Activated naive CD4-positive, alpha-beta T cell treated with anti-CD3 and anti-CD28 coated beads, Interleukin-2, amount 50 U/mL, for 16 hours (primary cell): ENCODE measurements at regions not wholly inside any gene's neighbourhood (a gene's known extent, or its start where the extent isn't known, plus 50 kb on each side); places are given as distances from the start of the nearest gene placed in this dataset.
"Not testable (repeated sequence)": the region's sequence is repeated elsewhere in the genome, so short reads cannot be mapped to it uniquely, and the experiment has no call there.

Source experiments
- DNase-seq: peaks from one replicate; pipeline ENCODE4 v3.0.0-alpha.2; 2020

DNA sequence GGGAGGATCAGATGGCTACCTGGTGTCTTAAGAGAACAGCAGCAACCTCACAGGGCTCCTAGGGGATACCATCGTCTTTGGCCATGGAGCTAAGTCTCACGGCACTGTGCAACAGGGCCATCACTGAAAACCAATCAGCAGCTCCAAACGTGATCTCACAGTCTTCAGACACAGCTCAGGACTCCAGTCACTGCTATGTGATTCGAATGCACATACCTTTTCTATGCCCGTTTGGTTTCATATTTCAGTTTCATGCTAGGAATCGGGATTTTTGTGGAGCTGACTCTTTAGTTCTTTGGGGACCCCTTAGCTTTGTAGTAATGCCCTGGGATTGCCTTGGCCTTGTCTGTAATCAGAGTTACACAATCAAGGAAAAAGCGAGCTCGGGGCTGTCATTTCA, 162.8 kb upstream of the CDH11 start:
- DNase-seq: no peak

DNA sequence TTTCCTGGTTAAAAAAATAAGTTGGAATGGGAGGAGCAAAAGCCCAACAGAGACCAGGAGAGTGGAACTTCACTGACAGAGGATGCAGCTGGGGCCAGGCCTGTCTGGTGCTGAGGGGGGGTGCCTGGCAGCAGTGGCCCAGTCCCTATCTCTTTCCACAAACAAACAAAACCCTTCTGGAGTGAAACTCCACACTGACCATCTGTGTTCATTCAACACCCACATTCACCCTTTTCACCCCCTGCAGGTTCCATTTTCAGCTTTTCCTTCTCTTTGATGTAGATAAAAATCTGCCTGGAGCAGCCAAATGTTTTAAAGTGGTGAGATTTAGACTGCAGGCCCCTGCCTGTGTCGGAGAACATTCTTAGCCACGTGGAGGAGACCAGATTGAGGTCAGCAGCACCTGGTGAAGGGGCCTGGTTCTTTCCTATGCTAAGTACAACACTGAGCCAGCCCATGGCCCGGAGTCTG, 161.4 kb upstream of the CDH11 start:
- no peak for DNase-seq

DNA sequence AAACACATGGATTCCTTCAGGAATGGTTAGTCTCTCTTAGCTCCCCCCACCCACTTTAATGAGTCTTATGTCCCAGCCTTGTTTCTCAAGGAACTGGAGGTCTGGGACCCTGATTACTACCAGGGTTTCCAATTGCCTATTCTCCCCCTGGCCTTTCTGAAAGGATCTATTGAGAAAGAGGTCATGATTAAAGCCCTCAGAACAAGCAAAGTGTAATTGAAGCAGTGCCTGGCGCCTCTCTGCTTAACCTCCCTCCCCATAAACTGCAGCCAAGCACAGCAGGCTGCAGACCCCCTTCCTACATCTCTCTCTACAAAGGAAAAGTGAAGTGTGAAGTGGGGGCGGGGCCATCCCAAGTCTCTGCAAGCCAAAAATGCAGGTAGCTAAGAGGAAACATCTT, 159.7 kb upstream of the CDH11 start:
- no peak for DNase-seq

DNA sequence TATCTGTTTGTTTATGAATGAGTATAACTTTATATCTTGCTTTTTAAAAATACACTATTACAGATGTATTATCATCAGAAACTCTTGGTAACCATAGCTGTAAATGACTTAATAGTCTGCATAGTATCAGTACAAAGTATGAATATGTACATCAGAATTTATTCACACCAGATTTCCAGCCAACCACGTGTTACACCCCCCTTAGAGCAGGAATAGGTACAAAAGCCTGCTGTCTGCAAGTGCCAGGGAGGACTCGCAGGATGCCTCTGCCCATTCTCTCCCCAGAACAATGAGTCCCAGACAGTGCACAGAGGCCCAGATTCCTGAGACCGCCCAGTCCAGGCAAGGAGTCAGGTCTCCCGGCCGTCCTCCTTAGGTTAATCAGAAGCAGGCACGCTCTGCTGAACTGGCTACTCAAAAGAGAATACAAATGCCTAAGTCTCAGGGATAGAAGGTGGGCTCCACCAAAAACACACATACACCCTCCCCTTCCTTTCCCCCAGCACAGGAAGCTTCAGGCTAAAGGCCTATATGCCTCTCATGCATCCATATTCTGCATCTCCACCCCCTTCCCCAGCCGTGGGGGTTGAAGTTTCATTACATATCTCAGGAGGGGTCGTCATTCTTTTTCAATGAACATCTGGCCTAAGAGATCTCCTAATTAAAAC, 159.1 kb upstream of the CDH11 start:
- no peak for DNase-seq

DNA sequence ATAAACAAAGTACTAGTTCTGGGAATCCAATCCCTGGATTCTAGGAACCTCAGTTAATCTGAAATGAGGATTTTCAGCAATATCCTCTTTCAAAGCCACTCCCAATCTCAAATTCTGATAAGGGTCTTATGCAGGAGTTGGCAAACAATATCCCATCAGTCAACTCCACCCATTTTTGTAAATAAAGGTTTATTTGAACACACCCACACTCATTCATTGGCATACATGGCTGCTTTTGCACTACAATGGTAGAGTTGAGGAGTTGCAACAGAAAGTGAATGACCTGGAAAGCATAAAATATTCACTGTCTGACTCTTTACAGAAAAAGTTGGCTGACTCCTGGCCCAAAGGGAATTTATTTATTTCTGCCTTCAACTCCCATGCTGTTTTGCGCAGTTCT, 157.7 kb upstream of the CDH11 start:
- DNase-seq: no peak

DNA sequence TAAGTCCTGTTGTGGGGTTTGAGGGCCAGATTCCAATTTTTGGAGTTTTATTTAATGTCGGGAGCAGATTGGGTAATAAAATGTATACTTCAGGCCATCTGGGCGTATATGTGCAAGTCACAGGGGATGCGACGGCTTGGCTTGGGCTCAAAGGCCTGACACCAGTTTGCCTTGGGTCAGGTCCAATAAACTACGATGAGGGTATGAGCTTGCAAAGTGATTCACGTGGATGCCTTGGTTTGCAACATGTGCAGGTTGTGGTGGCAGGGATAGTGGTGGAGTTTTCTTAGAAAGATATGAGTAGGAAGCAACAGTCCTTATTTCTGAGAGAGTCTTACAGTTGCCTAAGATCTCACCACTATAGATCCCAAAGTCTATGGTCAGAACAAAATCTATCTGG, 157.0 kb upstream of the CDH11 start:
- DNase-seq: no peak

DNA sequence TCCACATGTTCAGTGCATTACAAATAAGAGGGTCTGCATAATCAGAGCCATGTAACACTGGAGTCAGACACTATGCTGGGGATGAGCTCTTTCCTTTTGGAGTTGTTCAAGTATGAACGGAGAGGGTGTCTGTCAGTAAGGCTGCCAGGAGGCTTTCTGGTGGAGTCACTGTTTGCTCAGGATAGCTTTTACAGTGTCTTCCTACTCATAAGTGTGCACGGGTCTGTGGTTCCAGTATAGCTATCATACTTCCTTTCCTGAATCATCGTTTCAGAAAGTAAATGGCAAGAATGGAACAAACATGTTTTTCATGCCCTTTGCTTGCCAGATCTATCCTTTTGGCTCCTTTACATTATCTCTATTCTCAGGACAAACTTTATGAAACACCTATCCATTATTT, 152.7 kb upstream of the CDH11 start:
- no peak for DNase-seq

DNA sequence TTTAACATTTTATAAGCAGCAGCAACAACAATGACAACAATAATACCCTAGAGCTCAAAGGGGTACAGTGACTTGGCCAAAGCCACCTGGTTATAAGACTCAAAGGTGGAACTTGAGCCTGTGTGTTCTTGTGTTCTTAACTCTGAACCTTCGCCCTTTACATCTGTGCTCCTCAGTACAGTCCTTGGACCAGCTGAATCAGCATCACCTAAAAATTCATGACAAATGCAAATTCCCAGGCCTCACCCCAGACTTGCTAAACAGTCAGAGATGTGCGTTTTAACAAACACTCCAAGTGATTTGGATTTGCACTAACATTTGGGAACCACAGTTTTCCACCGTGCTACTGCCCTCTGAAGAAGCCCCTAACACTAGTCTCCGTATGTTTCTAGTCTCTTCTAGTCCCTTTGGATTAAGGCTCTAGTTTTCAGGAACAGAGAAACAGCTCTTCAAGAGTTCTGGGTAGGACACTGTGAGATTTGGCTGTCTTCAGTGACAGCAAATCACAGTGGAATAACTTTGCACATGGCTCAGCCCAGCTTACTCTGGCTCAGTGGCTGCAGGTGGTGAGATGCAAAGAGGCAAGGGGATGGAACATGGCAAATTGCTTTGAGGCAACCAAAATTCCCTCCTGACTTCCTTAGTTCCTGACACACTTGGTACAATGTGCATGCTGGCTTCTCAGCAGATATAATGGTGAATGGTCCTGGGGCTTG, 151.0 kb upstream of the CDH11 start:
- no peak for DNase-seq

DNA sequence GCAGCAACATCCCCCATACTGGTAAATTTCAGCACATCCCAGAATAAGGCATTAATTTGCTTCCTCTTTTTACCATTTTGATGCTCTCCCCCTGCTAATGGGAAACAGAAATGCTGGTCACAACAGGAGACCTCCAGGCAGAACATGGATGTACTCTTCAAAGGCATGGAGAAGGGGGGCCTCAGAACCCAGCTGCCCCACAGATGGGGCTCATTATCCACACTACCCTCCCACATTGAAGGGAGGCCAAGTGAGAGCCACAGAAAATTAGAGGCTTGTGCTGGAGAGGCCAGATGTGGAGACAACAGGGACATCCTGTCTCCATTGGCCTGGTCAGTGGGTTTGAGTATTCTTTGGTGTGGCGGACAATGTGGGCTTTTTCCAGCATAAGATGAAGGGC, 150.1 kb upstream of the CDH11 start:
- no peak for DNase-seq

DNA sequence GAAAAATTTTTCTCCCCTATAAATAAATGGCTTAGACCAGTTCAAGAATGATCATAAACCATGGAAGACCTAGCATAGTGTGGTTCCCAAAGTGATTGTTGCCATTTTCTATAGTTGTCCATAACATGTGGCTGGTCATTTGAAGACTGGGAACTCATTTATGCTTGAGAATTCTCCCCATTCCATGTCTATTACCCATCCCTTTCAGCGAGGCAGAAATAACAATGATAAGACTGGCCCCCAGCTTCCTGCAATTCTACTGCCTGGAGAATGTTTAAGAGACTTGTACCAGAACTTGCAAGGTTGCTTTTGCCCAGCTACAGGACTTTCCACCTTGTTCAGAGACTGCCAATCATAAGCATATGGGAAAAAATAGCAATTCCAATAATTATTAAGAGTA, 146.5 kb upstream of the CDH11 start:
- no peak for DNase-seq

DNA sequence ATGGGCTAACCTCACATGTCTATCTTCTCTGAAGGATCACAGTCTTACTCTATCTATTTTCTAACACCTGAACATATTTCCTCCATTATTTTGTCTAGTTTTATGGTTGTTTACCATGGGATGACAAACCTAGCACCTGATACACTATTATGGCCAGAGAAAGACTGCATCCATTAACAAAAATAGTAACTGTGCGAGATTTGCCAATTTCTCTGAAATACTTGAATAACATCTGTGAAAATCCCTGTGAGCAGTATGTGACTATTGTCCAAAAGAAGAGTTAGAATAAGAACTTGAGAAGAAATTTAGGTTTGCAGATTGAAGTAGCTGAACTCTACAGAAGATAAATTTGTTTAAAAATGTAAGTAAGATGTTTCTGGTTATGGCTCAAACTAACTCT, 142.0 kb upstream of the CDH11 start:
- DNase-seq: no peak

DNA sequence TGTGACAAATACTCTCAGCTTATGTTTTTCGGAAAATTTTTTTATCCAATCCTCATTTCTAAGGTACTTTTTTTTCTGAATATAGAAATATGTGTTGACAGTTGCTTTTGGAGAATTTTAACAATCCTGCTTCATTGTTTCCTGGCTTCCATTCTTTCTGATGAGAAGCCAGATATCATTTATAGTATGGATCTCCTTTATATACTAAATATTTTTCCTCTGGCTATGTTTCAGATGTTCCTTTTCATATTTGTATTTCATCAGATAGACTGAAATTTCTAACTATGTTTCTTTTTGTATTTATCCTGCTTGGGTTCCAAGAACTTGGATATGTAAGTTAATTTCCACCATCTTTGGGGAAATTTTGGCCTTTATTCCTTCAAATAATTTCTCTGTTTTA, 138.9 kb upstream of the CDH11 start:
- DNase-seq: no peak

DNA sequence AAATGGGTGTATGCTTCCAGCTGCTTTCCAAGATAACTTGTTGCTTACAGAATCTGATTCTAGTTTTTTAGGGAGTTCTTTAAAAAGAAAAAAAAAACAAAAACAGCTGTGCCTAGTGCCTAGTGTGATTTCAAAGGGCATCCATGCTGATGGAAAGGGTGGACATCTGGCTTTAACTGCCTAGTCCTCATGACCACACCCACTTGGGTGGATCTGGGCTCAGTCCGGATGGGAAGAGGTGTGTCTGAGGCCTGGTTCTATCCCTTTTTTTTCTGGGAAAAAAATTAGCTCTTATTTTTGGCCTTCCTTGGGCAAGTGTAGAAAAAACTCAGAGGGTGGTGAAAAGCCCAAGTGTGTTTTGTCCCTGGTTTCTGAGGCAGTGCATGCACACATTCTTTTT, 132.3 kb upstream of the CDH11 start:
- DNase-seq: no peak

DNA sequence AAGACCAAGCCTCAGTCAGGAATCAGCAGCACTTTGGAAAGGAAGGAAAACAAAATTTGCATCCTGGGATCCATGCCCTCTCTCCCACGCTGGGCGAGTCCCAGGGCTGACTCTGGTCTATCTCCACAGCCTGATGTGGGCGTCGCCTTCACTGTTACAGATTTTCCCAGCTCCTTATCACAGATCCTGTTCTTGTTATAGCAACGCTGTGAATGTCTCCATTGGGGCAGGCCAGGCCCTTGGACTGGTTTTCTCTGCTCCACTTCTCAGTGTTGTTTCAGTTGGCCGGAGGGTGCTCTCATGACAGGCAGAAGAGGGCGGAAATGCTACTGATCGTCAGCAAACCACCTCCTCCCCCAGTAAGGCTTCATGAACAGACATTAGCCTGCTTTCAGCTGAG, 127.9 kb upstream of the CDH11 start:
- no peak for DNase-seq

DNA sequence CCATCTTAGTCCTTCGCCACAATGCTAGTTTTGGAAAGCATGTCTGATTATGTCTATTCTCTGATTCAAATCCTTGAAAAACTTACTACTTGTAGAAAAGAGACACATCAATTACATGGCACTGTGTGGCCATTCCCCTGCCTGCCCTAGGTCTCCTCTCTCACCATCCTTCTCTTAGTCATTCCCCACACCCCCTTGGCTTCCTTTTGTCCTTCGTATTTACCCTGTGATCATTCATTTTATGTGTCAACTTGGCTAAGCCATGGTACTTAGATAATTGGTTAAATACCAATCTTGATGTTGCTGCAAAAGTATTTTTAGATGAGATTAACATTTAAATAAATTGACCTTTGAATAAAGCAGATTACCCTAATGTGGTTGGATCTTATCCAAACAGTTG, 122.9 kb upstream of the CDH11 start:
- no peak for DNase-seq

DNA sequence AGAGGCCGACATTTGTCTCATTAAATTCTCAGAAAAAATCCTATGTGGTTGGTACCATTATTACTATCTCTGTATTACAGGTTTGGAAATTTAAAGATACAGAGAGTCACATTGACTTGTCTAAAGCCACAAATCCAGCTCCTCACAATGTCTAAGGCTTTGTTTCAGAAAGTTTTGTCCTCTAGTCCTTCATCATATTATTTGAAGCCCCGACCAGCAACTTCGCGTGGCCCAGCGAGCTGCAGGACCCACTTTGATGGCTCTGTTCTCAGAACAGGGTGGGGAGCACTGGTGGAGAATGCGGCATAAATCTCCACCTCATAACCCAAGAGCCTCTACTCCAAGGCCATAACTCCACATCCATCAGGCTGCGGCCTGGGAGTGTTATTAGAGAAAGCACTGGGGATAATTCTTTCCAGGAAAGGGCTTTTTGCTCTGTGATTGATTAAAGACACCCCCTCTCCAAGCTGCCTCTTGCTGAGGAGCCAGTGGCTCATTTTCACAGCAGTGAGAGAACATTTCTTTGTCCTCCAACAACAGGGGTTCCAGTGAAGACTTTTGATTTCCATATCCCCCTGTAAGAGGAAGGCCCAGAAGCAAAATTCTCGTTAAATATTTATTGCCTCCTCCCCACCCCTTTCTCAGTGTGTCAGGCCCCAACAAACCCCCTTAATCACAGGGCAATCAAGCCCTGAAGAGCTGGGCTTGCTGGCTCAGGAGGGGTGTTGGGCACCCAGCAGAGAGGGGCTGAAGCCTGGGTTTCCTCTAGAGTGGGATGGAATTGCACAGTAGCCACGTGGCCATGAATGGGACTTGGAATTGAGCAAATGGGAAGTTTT, 113.7 kb upstream of the CDH11 start:
- DNase-seq: no peak

DNA sequence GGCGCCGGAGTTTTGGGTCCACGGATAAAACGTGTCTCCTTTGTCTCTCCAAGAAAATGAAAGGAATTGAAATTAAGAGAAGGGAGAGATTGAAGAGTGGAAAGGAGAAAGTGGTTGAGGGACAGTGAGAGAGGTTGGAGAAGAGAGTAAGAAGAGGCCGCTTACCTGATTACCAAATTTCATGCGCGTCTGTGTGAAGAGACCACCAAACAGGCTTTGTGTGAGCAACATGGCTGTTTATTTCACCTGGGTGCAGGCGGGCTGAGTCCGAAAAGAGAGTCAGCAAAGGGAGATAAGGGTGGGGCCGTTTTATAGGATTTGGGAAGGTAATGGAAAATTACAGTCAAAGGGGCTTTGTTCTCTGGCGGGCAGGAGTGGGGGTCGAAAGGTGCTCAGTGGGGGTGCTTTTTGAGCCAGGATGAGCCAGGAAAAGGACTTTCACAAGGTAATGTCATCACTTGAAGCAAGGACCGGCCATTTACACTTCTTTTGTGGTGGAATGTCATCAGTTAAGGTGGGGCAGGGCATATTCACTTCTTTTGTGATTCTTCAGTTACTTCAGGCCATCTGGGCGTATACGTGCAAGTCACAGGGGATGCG, 113.0 kb upstream of the CDH11 start:
- DNase-seq: not testable (repeated sequence)

DNA sequence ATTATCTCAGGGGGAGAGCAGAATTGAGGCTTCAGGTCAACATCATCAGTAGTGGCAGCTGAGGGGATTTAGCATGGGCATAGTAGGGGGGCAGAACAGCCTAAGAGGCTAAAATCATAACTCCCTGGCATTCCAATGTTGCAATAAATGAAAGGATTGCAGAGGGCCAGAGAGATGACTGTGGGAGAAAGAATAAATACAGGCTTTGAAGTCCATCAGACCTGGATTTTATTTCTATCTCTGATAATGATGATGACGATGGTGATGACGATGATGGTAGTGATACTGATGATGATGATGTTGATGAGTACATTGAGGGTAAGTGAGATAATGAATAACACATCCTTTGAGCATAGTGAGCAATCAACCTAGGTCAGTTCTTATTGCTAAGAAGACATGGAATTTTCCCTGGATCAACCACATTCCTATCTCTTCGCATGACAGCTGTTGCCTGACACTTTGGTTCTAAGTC, 107.4 kb upstream of the CDH11 start:
- DNase-seq: no peak

DNA sequence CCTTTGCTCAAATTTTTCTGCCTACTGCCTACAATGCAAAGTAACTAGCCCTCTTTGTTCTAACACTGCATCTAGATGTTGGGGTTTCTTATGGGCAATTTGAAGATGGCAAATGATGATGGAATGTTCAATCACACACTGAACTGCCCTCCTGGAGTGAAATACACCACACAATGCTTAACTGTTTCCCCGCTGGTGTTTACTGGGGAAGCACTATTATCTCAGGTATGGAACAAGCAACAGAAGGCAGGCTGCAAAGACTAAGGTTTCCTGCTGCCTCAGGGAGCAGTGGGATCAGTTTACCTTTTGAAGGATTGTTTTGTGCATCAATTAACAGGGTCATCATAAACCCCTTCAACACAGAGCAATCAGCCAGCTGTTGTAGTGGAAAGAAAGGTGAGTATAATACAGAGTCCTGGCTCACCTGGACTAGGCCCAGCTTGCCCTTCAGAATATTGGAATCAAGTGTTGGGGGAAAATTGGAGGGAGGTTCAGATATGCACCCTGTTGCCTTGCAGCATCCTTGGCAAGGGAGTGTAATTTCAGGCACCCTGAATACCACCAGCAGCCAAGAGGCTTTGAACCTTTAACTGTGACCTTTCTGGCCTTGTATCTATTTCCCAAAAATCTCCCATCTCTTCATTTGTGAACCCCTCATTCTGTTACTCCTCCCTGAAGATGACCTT, 105.4 kb upstream of the CDH11 start:
- DNase-seq: no peak

DNA sequence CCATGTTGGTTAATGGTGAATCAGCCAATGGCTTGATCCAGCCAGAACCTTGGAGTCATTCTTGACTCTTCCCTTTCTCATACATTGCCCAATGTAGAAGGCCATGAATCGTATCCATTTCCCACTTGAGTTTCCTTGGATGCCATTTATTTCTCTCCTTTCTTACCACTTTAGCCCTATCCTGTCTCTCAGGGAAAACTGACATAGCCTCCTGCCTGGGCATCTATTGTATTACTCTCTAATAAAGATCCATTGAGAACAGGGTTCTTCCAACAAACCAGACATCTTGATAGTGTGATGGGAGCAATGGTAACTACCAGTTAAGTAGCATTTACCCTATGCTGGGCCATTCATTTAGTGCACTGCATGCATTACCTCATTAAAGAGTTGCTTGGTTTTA, 104.2 kb upstream of the CDH11 start:
- no peak for DNase-seq

DNA sequence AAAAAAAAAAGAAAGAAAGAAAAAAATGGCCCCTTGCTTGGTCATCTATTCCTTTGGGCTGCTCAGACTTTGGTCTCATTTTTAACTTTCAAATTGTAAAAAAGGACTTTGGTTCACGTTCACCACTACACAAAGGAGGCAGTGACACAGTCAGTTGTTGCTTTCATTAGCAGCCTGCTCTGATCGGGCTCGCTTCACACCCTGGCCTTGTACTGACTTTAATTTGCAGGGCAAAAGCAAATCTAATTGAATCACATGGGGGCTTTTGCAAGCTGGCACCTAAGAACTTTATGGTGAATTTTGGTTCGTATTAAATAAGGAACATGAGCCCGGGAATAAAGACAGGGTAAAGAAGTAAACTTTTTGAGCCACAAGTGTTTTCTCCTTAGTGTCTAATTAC, 103.6 kb upstream of the CDH11 start:
- DNase-seq: no peak

DNA sequence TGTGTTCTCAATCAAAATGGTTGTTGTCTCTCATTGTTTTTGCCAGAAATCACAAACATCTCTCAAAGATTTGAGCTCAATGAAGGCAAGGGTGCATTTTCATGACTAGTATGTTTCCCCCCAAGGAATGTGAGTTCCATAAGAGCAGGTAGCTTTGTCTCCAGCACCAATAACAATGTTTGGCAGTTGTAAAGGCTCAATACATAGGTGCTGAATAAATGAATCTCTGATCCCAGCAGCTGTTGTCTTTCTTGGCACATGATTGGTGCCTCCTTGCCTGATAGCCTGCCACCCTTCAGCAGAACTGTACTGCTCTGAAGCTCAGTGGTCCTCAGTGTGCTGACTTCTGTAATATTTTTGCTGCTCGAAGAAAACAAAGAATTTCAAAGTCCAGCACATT, 103.1 kb upstream of the CDH11 start:
- no peak for DNase-seq

DNA sequence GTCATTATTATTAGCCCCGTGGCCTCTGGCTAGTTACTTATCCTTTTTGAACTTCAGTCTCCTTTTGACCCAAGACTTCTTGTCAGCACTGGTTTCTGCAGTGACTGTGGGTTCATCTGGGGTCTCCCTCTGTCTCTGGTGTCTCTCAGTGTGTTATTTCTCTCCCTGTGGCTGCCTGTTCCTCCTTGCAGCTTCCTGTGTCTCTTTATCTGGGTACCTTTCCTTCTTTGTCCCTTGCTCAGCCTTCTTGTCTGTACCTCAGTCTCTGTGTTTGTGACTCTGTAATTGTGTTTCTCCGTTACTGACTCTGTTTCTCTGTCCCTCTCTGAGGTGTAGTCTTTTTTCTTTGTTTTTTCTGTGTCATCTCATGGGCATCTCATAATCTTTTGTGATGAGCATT, 102.6 kb upstream of the CDH11 start:
- DNase-seq: no peak
